HG03066 (cell line): ENCODE measurements at regions not wholly inside any gene's neighbourhood (a gene's known extent, or its start where the extent isn't known, plus 50 kb on each side); places are given as distances from the start of the nearest gene placed in this dataset.
"Not testable (repeated sequence)": the region's sequence is repeated elsewhere in the genome, so short reads cannot be mapped to it uniquely, and the experiment has no call there.

ENCODE experiments used
- ATAC-seq: cut with Tn5 transposase; IDR thresholded peaks from one replicate; pipeline ENCODE4 v1.9.1; 2021; ENCODE audit warnings: low read depth; ENCODE audit not compliant: unreplicated experiment

GRCh38 chr5:24227881-24228280 is 416.9 kb downstream of the CDH10 start:
- not testable (repeated sequence) for ATAC-seq

- no peak for ATAC-seq
Observed at GRCh38 chr5:24232041-24232440, 412.7 kb downstream of the CDH10 start.

GRCh38 chr5:24232929-24233498 is 411.8 kb downstream of the CDH10 start:
- no peak for ATAC-seq

- ATAC-seq, result no peak
Observed at GRCh38 chr5:24235946-24236345, 408.8 kb downstream of the CDH10 start.

DNA sequence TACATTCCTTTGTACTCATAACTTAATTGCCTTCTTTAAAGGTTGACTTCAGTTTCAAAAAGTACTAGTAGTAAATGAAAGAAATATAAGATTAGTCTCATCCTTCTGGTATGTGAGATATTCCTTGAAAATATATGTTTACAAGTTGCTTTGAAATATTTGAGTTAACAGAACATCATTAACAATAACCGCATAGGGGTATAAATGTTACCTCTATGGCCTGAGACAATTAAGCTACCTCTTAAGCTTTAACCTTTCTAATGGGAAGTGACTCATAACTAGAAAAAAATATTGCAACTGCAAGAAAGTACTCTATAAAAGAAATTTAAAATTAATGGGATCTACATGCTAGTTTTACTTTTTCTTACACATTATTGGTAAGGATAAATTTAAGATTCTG is 399.0 kb downstream of the CDH10 start:
- no peak for ATAC-seq

DNA sequence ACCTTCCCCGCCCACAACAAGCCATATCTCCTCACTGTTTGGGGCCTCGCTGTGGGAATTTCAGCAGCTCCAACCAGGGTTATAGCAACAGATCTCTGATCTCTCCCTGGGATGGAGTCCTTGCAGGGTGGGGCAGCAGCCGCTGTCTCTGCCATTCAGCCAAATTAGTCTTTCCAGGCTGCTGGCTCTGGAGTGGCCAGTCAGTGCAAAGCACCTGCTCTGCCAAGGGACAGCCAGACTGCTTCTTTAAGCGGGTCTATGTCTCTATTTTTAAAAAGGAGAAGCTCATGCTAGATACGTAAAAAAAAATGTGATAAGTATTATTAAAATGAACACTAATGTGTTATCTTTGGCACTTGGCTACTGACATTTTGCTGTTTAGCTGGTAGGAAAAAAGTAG is 380.2 kb downstream of the CDH10 start:
- no peak for ATAC-seq

GRCh38 chr5:24265306-24265705 is 379.5 kb downstream of the CDH10 start:
- ATAC-seq, result no peak

DNA sequence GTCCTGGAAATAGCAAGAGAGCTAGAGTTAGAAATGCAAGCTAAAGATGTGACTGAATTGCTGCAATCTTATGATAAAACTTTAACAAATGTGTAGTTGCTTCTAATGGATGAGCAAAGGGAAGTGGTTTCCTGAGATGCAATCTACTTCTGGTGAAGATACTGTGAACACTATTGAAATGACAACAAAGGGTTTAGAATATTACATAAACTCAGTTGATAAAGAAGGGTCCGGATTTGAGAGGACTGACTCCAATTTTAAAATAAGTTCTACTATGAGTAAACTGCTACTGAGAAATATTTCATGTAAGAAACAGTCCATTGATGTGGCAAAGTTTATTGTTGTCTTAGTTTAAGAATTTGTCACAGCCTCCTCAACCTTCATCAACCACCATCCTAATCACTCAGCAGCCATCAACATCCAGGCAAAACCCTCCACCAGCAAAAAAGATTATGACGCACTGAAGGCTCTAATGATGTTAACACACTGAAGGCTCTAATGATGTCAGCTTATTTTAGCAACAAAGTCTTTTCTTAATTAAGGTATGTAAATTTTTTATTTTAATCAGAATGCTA is 376.2 kb downstream of the CDH10 start:
- no peak for ATAC-seq

GRCh38 chr5:24271702-24272118 is 373.1 kb downstream of the CDH10 start:
- ATAC-seq, result not testable (repeated sequence)

DNA sequence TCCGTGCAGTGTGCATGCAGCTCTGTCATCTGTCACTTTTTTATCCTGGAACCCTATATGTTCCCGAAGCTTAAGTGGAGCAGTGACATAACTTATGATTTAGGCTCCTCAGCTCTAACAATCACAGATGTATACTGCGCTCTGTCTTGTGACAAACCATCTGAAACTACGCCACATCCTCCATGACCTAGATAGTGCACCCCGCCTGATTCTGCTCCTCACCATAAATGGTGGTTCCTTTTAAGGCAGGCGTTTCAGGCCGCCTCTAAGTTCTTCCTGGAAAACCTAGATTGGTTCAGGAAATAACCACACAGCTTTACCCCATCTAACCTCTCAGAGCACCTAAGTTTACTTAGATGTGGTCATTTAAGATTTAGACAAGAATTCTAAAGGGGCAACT is 372.0 kb downstream of the CDH10 start:
- no peak for ATAC-seq

DNA sequence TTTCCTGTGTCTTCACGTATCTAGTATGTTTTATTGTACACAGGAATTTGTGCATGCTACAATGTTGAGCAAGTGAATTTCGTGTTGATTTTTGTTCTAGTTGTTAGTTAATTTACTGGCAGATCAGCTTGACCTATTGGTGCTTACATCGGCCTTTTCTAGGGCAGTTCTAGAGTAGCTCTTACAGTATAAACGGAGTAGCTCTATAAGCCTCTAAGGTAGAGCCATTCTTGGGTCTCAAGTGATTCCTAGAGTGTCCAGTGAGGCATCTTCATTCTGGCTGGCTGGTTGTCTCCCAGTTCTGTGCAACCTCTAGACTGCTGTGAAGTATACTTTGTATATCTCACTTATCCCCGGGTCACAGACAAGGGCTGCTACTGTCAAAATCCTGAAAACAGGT is 364.6 kb downstream of the CDH10 start:
- ATAC-seq, result no peak

DNA sequence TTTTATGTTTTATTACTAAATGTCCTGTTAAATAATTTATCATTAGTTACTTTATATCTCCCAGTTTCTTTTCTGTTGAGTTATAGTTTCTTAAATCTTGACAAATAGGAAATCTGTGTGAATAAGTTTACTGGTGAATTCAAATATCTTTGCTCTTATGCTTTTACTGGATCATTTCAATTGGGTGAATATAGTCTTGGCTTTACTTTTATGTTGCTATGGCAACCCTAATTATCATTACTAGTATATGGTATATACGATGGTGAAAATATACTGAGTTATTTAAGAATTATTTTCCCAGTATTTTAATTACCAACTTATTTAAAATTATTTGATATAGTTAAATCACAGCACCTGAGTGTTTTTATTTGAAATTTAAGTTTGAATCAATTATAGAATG is 363.0 kb downstream of the CDH10 start:
- ATAC-seq, result no peak

- ATAC-seq, result no peak
Observed at GRCh38 chr5:24289582-24290335, 355.0 kb downstream of the CDH10 start.

- ATAC-seq, result no peak
Observed at GRCh38 chr5:24290536-24290935, 354.2 kb downstream of the CDH10 start.

DNA sequence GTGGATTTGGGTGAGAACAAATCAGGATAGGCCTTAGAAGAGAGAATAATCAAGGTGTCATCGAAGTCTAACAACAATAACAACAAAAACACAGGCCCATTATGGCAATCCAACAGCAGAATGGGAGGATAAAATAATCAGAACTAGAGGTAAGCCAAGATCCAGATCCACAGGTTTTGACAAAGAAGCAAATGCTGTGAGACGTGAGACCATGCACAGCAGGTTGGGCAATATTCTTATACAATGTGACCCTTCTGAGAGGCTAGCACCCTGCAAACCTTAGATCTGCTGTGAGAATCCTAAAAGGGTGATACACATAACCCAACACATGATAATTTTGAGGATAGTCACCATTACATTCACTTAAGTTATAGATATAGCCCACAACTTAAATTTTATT is 352.9 kb downstream of the CDH10 start:
- ATAC-seq, result no peak

- no peak for ATAC-seq
Observed at GRCh38 chr5:24294333-24294732, 350.4 kb downstream of the CDH10 start.

GRCh38 chr5:24314106-24314505 is 330.7 kb downstream of the CDH10 start:
- no peak for ATAC-seq

GRCh38 chr5:24320643-24321042 is 324.1 kb downstream of the CDH10 start:
- no peak for ATAC-seq

DNA sequence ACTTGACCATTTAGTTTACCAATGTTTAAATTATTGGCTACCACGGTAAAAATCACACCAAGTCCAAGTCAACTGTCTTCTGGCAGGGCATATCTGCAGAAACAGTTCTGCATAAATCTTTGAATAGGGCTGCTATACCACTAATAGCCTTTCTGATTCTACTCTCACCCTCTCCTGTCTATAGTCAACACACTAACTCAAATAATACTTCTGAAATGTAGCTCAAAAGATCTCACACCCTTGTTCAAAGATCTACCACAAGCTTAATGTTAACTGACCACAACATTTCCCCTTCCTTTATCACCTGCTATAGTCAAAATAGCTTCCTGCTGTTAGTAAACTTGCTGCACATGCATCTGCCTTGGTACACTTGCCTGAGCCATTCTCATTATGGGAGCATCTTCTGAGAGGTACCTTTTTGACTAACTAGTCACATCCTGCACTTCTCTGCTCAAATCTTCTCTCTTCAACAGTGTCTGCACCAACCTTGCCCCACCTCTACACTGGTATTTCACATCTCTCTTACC is 319.4 kb downstream of the CDH10 start:
- ATAC-seq, result no peak

GRCh38 chr5:24331531-24331930 is 313.2 kb downstream of the CDH10 start:
- no peak for ATAC-seq

DNA sequence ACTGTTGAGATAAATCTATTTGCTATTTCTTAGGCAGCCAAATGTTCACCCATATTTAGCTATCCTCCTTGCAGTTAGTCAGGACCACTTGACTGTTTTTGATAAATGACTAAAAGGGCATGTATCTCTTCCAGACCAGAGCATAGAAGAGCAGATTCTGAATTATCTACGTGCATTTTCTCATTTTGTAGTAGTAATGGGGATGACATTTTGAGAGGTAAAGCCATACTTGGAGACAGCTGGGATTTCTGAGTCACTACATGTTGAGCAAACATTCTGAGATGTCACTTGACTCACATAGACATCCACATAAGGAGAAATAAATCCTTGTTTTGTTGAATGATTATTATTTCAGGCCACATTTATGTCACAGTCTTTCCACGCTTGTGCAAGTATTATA is 297.6 kb downstream of the CDH10 start:
- no peak for ATAC-seq

GRCh38 chr5:24351285-24351684 is 293.5 kb downstream of the CDH10 start:
- no peak for ATAC-seq
